ENCODE measurements at regions not wholly inside any gene's neighbourhood (a gene's known extent, or its start where the extent isn't known, plus 50 kb on each side); places are given as distances from the start of the nearest gene placed in this dataset.

DNA sequence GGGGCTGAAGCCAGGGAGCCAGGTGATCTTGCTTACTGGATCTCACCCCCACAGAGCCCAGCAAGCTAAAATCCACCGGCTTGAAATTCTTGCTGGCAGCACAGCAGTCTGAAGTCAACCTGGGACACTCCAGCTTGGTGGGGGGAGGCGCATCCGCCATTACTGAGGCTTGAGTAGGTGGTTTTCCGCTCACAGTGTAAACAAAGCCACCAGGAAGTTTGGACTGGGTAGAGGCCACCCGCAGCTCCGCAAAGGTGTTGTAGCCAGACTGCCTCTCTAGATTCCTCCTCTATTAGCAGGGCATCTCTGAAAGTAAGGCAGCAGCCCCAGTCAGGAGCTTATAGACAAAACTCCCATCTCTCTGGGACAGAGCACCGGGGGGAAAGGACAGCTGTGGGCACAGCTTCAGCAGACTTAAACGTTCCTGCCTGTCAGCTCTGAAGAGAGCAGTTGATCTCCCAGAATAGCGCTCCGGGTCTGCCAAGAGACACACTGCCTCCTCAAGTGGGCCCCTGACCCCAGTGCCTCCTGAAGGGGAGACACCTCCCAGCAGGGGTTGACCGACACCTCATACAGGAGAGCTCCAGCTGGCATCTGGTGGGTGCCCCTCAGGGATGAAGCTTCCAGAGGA, 206.3 kb upstream of the KHDRBS2 start:
- Histone ChIP-seq H3K36me3 (ENCODE audit: control insufficient read depth, insufficient read depth, low read length) (no peaks in the 10 kb centered on the region), H3K27me3 (ENCODE audit: control insufficient read depth, insufficient read depth, low read length) (no peaks in the 10 kb centered on the region), H3K4me3 (ENCODE audit: low read depth, low read length) (no peak overlapping the region)
- TF ChIP-seq CTCF (IDR thresholded peaks at IDR 0.05; ENCODE audit: insufficient read depth, low read length, poor library complexity, severe bottlenecking), result no peak
- no peak for DNase-seq (ENCODE audit: low read depth)

DNA sequence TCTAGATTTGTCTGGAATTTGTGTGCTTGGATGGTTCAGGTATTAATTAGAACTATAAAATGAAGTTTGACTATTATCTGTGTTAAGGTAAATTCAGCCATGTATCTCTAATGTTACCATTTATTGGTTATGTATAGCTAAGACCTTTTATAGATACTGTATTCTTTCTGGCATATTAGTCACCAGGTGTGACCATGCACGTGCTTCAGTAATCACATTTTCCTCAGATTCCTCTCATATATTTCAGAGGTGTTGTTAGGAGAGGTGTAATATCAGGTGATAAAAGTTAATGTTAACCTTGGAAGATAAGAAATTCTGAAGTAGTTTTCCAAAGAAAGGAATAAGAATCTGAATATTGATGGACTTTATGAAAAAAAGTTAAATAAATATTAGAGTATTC, 194.5 kb upstream of the KHDRBS2 start:
- Histone ChIP-seq H3K4me3 (ENCODE audit: low read depth, low read length) (no peak overlapping the region), H3K36me3 (ENCODE audit: control insufficient read depth, insufficient read depth, low read length) (no peaks in the 10 kb centered on the region), H3K27me3 (ENCODE audit: control insufficient read depth, insufficient read depth, low read length) (no peaks in the 10 kb centered on the region)
- TF ChIP-seq CTCF (IDR thresholded peaks at IDR 0.05; ENCODE audit: insufficient read depth, low read length, poor library complexity, severe bottlenecking), result no peak
- DNase-seq (ENCODE audit: low read depth), result no peak

GRCh38 chr6:62479697-62480220, 193.7 kb upstream of the KHDRBS2 start:
- Histone ChIP-seq H3K36me3 (ENCODE audit: control insufficient read depth, insufficient read depth, low read length) (no peaks in the 10 kb centered on the region), H3K27me3 (ENCODE audit: control insufficient read depth, insufficient read depth, low read length) (no peaks in the 10 kb centered on the region), H3K4me3 (ENCODE audit: low read depth, low read length) (no peak overlapping the region)
- no peak for TF ChIP-seq CTCF (IDR thresholded peaks at IDR 0.05; ENCODE audit: insufficient read depth, low read length, poor library complexity, severe bottlenecking)
- DNase-seq (ENCODE audit: low read depth), result no peak

- no peak for DNase-seq (ENCODE audit: low read depth)
- no peaks in the 10 kb centered on the region for H3K36me3 ChIP-seq (ENCODE audit: control insufficient read depth, insufficient read depth, low read length)
- H3K27me3 ChIP-seq (ENCODE audit: control insufficient read depth, insufficient read depth, low read length), result no peaks in the 10 kb centered on the region
- H3K4me3 ChIP-seq (ENCODE audit: low read depth, low read length), result no peak overlapping the region
- no peak for TF ChIP-seq CTCF (IDR thresholded peaks at IDR 0.05; ENCODE audit: insufficient read depth, low read length, poor library complexity, severe bottlenecking)
These were observed 188.8 kb upstream of the KHDRBS2 start for GRCh38 chr6:62474793-62475192.

GRCh38 chr6:62466607-62467006, 180.6 kb upstream of the KHDRBS2 start:
- Histone ChIP-seq H3K4me3 (ENCODE audit: low read depth, low read length) (no peak overlapping the region), H3K36me3 (ENCODE audit: control insufficient read depth, insufficient read depth, low read length) (no peaks in the 10 kb centered on the region), H3K27me3 (ENCODE audit: control insufficient read depth, insufficient read depth, low read length) (no peaks in the 10 kb centered on the region)
- DNase-seq (ENCODE audit: low read depth), result no peak
- no peak for TF ChIP-seq CTCF (IDR thresholded peaks at IDR 0.05; ENCODE audit: insufficient read depth, low read length, poor library complexity, severe bottlenecking)

- Histone ChIP-seq H3K4me3 (ENCODE audit: low read depth, low read length) (no peak overlapping the region), H3K27me3 (ENCODE audit: control insufficient read depth, insufficient read depth, low read length) (no peaks in the 10 kb centered on the region), H3K36me3 (ENCODE audit: control insufficient read depth, insufficient read depth, low read length) (no peaks in the 10 kb centered on the region)
- TF ChIP-seq CTCF (IDR thresholded peaks at IDR 0.05; ENCODE audit: insufficient read depth, low read length, poor library complexity, severe bottlenecking), result no peak
- DNase-seq (ENCODE audit: low read depth), result no peak
These were observed 179.2 kb upstream of the KHDRBS2 start for GRCh38 chr6:62465206-62465605.
